SK-N-SH treated with all-trans-retinoic acid at 6 μM for 48 hours (cell line): ENCODE measurements at regions not wholly inside any gene's neighbourhood (a gene's known extent, or its start where the extent isn't known, plus 50 kb on each side); places are given as distances from the start of the nearest gene placed in this dataset.

Experiments used
- CREB5 ChIP-seq: fragments of 250-450 bp; sonication (Bioruptor Pico); IDR thresholded peaks from 2 replicates; pipeline ENCODE4 v1.5.1; 2020; ENCODE audit warnings: low read depth, mild to moderate bottlenecking, moderate library complexity
- CSDC2 ChIP-seq: fragments of 250-450 bp; sonication (Bioruptor Pico); IDR thresholded peaks from 2 replicates; pipeline ENCODE4 v1.5.0; 2020; ENCODE audit warnings: mild to moderate bottlenecking, moderate library complexity
- ESRRG ChIP-seq: fragments of 250-450 bp; sonication (Bioruptor Pico); IDR thresholded peaks from 2 replicates; pipeline ENCODE4 v1.6.1; 2021; ENCODE audit warnings: mild to moderate bottlenecking
- PATZ1 ChIP-seq: fragments of 250-450 bp; sonication (Bioruptor Pico); IDR thresholded peaks from 2 replicates; pipeline ENCODE4 v1.8.0; 2020; ENCODE audit warnings: mild to moderate bottlenecking, moderate library complexity, borderline replicate concordance
- POU6F1 ChIP-seq: fragments of 250-450 bp; sonication (Bioruptor Pico); IDR thresholded peaks from 2 replicates; pipeline ENCODE4 v1.8.0; 2021; ENCODE audit warnings: low read depth, mild to moderate bottlenecking, moderate library complexity, borderline replicate concordance
- RARB ChIP-seq: fragments of 250-450 bp; sonication (Bioruptor Pico); IDR thresholded peaks from 2 replicates; pipeline ENCODE4 v1.8.0; 2021; ENCODE audit warnings: mild to moderate bottlenecking, moderate library complexity
- SNAI2 ChIP-seq: fragments of 250-450 bp; sonication (Bioruptor Pico); IDR thresholded peaks from 2 replicates; pipeline ENCODE4 v1.5.0; 2020; ENCODE audit warnings: mild to moderate bottlenecking, moderate library complexity
- TSHZ2 ChIP-seq: fragments of 250-450 bp; sonication (Bioruptor Pico); IDR thresholded peaks from 2 replicates; pipeline ENCODE4 v1.5.0; 2020; ENCODE audit warnings: mild to moderate bottlenecking, moderate library complexity
- ZC3H10 ChIP-seq: fragments of 250-450 bp; sonication (Bioruptor Pico); IDR thresholded peaks from 2 replicates; pipeline ENCODE4 v1.5.1; 2021; ENCODE audit warnings: mild to moderate bottlenecking, moderate library complexity
- ZFP30 ChIP-seq: fragments of 450-650 bp; formaldehyde crosslinking; IDR thresholded peaks from 2 replicates; pipeline ENCODE4 v1.5.0; 2022; ENCODE audit warnings: mild to moderate bottlenecking, moderate library complexity
- ZNF565 ChIP-seq: fragments of 450-650 bp; formaldehyde crosslinking; conservative IDR thresholded peaks from 2 replicates; pipeline ENCODE4 v1.5.0; 2020; ENCODE audit warnings: low read depth, mild to moderate bottlenecking, moderate library complexity

DNA sequence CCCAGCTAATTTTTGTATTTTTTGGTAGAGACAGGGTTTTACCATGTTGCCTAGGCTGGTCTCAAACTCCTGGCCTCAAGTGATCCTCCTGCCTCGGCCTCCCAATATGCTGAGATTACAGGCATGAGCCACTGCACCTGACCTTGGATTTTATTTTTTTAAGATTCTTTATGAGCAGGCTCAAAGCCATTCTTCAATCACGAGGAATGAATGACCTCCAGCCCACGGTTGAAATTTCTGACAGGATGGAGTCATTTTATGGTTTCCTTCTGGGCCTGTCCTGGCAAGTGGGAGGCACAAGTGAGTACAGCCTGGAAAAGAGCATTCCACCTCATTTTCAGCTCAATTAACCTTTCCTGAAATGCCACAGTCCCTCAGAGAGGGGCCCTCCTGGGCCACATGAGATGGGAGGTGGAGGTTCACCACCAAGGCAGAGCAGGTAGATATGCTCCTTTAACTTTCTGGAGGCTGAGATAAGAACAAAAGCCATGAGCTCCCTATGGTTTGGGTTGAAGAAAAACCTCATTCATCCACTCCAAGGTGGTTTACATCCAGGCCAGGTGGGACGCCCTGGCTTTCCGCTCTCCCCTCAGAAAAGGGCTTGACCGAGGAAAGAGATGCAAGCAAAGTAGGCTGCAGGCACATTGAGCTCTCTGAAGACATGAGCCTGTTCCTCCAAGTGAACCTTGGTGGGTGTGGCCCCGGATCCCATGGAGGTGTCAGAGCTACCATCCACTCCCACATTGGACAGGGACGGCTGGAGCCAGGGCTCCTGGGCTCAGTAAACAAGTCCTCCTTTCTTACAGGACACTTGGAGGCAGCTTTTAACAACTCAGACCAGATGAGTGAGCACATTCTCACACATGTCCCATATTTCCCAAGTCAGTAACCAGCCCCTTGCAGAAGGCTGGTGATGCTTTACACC lies 208.5 kb upstream of the SSTR4 start:
- TF ChIP-seq ESRRG (CRISPR knock-in tag), result no peak
- no peak for TF ChIP-seq POU6F1 (CRISPR knock-in tag)
- no peak for TF ChIP-seq PATZ1 (CRISPR knock-in tag)
- TF ChIP-seq ZFP30 (CRISPR knock-in tag), result no peak
- TF ChIP-seq ZC3H10 (CRISPR knock-in tag), result no peak
- no peak for TF ChIP-seq SNAI2 (CRISPR knock-in tag)
- TF ChIP-seq CREB5 (CRISPR knock-in tag), result no peak
- no peak for TF ChIP-seq RARB
- TF ChIP-seq ZNF565, result no peak
- no peak for TF ChIP-seq TSHZ2 (CRISPR knock-in tag)
- TF ChIP-seq CSDC2 (CRISPR knock-in tag), result no peak
